ENCODE measurements at regions not wholly inside any gene's neighbourhood (a gene's known extent, or its start where the extent isn't known, plus 50 kb on each side); places are given as distances from the start of the nearest gene placed in this dataset.

- TF ChIP-seq ZNF274 (IDR thresholded peaks at IDR 0.05; ENCODE audit: low read depth, low read length) (no peak), YY1 (IDR thresholded peaks at IDR 0.05; ENCODE audit: insufficient read depth, insufficient read length) (no peak), SUZ12 (IDR thresholded peaks at IDR 0.05; ENCODE audit: extremely low read depth, insufficient read depth, insufficient read length) (no peak)
Measured at GRCh38 chr3:139291276-139292051, 52.4 kb upstream of the MRPS22 start.
